GM19240 (cell line): ENCODE measurements at regions not wholly inside any gene's neighbourhood (a gene's known extent, or its start where the extent isn't known, plus 50 kb on each side); places are given as distances from the start of the nearest gene placed in this dataset.

ENCODE experiments used
- DNase-seq: peaks from one replicate; pipeline ENCODE4 v3.0.0; 2011; ENCODE audit warnings: low spot score; ENCODE audit not compliant: insufficient read length

- no peak for DNase-seq
Measured at GRCh38 chr9:81844131-81844567, 84.1 kb upstream of the SPATA31D4 start.

DNA sequence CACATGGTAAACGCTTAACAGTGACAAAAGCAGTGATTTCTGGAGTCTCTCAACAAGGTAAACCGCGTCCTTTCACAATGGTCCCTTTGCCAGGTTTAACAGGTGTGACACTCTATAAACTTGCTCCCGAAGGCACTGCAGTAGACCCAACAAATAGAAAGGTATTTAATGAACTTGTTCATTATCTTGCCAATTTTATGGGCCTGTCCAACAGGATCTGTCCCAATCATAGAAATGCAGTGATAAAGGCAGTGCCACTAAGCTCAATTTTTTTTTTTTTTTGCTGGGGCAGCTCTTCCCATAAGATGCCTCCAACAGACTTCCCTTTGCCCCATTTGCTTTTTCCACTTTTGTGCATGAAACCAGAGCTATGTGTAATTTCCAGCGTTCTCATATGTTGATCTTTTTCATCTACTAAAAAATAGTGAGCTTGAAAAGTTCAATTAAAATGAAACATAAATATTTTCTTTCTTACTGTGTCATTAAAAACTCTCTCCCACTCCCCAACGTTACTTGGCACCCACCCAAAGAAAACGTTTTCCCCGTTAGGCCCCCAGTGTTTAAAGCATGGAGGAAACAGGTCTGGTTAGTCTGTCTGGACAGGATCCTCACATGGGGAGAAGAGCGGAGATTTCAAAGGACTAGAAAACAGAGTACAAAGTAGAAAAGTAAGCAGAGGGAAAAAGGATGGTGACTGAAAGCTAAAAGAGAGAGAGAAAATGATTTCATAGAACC is 80.9 kb upstream of the SPATA31D4 start:
- DNase-seq = no peak

- DNase-seq = no peak
Measured at GRCh38 chr9:81848472-81848871, 79.8 kb upstream of the SPATA31D4 start.

DNA sequence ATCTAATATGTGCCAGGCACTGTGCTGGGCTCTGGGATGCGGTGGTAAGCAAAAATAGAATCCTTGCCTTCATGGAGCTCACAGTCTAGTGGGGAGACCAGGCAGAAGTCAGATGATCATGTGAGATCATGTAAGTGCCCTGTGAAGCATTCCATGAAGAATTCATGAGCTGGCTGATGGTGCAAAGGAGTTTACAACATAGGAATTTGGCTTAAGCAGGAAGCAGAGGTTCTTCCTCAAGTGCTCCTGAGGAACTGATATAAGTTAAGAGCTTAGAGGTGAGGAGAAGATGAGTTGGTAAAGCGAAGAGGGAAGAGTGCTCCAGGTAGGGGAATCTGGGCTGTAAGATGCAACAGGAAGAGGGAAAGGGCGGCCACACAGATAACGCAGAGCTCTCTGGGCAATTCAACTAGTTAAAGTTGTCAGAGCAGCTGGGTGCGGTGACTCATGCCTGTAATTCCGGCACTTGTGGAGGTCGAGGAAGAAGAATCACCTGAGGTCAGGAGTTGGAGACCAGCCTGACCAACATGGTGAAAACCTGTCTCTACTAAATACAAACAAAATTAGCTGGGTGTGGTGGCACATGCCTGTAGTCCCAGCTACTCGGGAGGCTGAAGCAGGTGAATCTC is 78.5 kb upstream of the SPATA31D4 start:
- DNase-seq = no peak

GRCh38 chr9:81850724-81851123 is 77.5 kb upstream of the SPATA31D4 start:
- no peak for DNase-seq

- no peak for DNase-seq
Measured at GRCh38 chr9:81851340-81851739, 76.9 kb upstream of the SPATA31D4 start.

- DNase-seq = no peak
Measured at GRCh38 chr9:81852820-81853219, 75.4 kb upstream of the SPATA31D4 start.

DNA sequence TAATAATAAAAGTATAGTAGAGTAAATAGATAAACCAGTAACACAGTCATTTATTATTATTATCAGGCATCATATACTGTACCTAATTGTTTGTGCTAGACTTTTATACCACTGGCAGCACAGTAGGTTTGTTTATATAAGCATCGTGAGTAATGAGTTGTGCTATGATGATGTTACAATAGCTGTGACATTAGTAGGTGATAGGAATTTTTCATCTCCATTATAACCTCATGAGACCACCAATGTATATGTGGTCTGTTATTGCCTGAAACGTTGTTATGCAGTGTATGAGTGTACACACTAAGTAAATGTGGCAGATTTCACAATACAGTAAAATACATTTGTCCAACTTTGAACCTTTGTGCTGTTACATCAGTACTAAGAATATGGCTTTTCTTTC is 72.7 kb upstream of the SPATA31D4 start:
- no peak for DNase-seq

- no peak for DNase-seq
Measured at GRCh38 chr9:81858657-81859430, 69.4 kb upstream of the SPATA31D4 start.

DNA sequence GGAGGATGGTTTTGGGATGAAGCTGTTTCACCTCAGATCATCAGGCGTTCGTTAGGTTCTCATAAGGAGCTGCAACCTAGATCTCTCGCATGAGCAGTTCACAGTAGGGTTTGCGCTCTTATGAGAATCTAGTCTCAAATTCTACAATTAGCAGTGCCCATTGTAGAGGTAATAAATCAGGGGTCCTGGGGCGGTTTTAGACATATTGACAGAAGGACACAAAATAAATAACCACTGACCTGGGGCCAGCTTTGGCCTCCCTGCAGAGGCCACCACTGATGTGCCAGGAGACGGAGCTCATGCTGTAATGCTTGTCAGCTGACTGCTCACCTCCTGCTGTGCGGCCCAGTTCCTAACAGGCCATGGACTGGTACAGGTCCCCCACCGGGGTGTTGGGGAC is 67.6 kb upstream of the SPATA31D4 start:
- no peak for DNase-seq

DNA sequence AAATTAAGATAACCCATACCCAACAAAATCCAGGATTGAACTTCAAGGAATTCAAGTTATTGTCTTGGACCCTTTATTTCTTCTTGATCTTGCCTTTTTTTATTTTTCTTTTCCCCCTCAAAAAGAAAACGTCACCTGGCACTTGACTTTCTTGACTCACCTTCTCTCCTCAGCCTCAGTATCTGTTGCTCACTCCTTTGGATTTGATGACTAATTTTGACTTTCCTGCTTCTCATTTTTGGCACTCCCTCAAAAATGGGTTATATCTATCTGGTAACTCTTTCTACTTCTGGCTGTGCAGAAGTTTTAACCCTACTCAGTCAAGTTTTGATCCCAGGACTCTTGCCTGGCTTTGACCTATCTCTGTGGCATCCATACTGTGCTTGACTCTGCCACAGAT is 66.6 kb upstream of the SPATA31D4 start:
- no peak for DNase-seq

DNA sequence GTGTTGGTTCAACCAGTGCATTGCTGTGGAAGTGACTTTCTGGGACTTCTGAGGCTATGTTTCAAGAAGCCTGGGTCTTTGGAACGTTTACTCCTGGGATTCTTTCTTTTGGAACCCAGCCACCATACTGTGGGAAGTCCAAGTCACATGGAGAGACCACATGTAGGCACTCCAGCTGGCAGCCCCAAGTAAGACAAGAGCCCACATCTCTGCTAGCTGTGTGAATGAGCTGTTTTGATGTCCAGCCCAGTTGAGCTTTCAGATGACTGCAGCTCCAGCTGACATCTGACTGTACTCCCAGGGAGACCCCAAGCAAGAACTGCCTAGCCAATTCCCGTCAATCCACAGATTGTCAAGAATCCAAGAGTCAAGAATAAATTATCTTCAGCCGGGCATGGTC is 60.1 kb upstream of the SPATA31D4 start:
- DNase-seq = no peak

DNA sequence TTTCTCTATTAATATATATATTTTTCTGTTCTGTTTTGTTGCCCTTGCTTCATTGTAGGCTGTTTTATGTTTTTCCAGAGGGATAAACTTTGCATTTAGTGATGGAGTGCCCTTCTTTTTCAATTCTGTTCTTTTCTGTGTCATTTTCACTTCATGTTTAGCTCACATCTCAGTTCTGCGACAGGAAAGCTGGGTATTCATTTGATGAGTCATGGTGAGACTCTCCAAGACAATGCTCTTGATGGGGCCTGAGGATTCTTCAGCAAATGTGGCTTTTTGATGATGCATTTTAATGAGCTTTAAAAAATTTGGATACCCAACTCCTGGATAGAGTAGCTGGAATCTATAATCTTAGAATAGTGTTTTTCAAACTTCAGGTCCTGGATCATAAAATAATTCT is 56.5 kb upstream of the SPATA31D4 start:
- no peak for DNase-seq

DNA sequence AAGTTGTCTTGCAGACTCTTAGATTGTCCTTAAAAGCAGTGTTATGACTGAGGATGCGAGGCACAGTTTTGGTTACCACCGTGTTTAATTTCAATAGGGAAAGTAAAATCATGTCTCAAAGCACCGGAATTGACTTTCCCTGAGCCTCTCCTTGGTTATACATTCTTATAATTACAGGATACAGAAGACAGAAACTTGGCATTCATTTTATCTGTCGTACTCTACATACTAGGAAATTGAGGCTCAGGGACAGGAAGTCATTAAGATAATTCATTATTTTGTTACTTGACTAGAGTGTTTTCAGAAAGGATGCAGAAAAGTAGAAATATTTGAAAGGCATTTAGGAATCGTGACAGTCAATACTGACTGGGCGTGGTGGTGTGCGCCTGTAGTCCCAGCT is 54.0 kb upstream of the SPATA31D4 start:
- no peak for DNase-seq

DNA sequence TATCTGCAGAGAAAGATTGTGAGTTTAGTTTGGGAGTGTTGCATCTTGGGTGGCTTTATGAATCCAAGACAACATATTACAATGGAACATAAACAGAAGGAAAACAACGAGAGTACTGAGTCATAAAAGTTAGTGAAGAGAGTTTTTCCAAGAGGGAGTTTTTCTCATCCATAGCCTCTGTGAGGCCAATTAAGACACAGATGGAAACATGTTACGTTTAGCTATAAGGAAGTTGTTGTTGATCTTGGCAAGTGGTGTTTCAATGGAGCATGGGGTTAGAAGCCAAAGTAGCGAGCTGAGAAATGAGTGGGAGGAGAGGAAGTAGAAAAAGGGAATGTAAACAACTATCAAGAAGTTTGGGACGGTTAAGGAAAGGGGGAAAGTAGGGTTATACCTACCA is 53.3 kb upstream of the SPATA31D4 start:
- no peak for DNase-seq

GRCh38 chr9:81877047-81877446 is 51.2 kb upstream of the SPATA31D4 start:
- no peak for DNase-seq
